Body of pancreas (tissue), 4 donors: ENCODE measurements at regions not wholly inside any gene's neighbourhood (a gene's known extent, or its start where the extent isn't known, plus 50 kb on each side); places are given as distances from the start of the nearest gene placed in this dataset.

Source experiments
- ATAC-seq: fragments of 150-250 bp; one replicate; pipeline ENCODE4 v1.9.1; 2016
- DNase-seq, 4 donors: peaks; one replicate each; pipeline ENCODE4 v3.0.0-alpha.2; 2019
- H3K27ac ChIP-seq, 4 donors: fragments of 200-600 bp; sonication (generic); 1 replicate in 3 of 4; 2 replicates in 1 of 4; pipeline versions ENCODE4 v1.5.1 to v1.6.1; 2016 to 2019; ENCODE audit warnings: mild to moderate bottlenecking in 1 of 4, mixed read lengths in 1 of 4, moderate library complexity in 1 of 4
- H3K27me3 ChIP-seq, 2 donors: fragments of 200-600 bp; sonication (generic); one replicate each; pipeline ENCODE4 v1.6.0; 2016; ENCODE audit warnings: mild to moderate bottlenecking in 1 of 2
- H3K36me3 ChIP-seq, 2 donors: fragments of 200-600 bp; sonication (generic); replicated peaks in 1 of 2; 2 replicates each; pipeline ENCODE4 v1.5.1; 2016; ENCODE audit warnings: low read depth in 2 of 2; ENCODE audit not compliant: insufficient read depth in 1 of 2
- H3K4me1 ChIP-seq: fragments of 200-600 bp; sonication (generic); one replicate; pipeline ENCODE4 v1.6.0; 2016
- H3K4me3 ChIP-seq, 2 donors: fragments of 200-600 bp; sonication (generic); 1 replicate in 1 of 2; 2 replicates in 1 of 2; pipeline ENCODE4 v1.5.1; 2016 to 2019
- H3K9me3 ChIP-seq, 3 donors: fragments of 200-600 bp; sonication (generic); 1 replicate in 2 of 3; 2 replicates in 1 of 3; pipeline ENCODE4 v1.5.1; 2016
- POLR2A ChIP-seq, 3 donors: fragments of 450-650 bp; IDR thresholded peaks; one replicate each; pipeline ENCODE4 v1.6.1; 2016; ENCODE audit warnings: antibody characterized with exemption in 3 of 3, mild to moderate bottlenecking in 2 of 3
- WGBS, 2 donors: methylation state at CpG; one replicate each; pipeline ENCODE4 v1.1.5; 2017; 5-methylcytosine and 5-hydroxymethylcytosine counted together
- intact Hi-C: fragments of 100-400 bp; cut with DNase I; formaldehyde crosslinking; loops from one replicate; pipeline ENCODE4 v1.15.1; 2023
- TF ChIP-seq, protein P1 (sequence below), 7 experiments: fragments of 450-650 bp in 4 of 7; fragments of 200-600 bp in 3 of 7; sonication (generic) in 3 of 7; IDR thresholded peaks; one replicate each; pipeline ENCODE4 v1.5.1; 2016 to 2019; ENCODE audit warnings: antibody characterized with exemption in 7 of 7

DNA sequence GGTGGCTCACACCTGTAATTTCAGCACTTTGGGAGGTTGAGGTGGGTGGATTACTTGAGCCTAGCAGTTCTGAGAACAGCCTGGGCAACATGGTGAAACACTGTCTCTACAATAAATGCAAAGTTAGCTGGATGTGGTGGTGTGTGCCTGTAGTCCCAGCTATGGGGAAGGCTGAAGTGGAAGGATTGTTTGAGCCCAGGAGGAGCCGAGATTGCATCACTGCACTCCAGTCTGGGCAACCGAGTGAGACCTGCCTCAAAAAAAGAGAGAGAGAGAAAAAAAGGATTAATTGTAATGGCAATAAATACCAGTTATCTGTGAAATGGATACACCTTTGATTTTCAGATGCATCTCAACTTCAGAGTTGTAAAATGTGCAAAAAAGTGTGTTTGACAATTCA lies 58.8 kb downstream of the SPRY1 start:
- WGBS, 2 donors, result 44 to 74% methylated on average over 2 of the region's 2 CpGs
- H3K4me1 ChIP-seq, result no peaks in the 10 kb centered on the region
- no peak overlapping the region for H3K27ac ChIP-seq
- no peaks in the 10 kb centered on the region for H3K27me3 ChIP-seq
- ATAC-seq, result no peak
- no peak for TF ChIP-seq POLR2A (IDR thresholded peaks at IDR 0.05)
- TF ChIP-seq, protein P1, sequence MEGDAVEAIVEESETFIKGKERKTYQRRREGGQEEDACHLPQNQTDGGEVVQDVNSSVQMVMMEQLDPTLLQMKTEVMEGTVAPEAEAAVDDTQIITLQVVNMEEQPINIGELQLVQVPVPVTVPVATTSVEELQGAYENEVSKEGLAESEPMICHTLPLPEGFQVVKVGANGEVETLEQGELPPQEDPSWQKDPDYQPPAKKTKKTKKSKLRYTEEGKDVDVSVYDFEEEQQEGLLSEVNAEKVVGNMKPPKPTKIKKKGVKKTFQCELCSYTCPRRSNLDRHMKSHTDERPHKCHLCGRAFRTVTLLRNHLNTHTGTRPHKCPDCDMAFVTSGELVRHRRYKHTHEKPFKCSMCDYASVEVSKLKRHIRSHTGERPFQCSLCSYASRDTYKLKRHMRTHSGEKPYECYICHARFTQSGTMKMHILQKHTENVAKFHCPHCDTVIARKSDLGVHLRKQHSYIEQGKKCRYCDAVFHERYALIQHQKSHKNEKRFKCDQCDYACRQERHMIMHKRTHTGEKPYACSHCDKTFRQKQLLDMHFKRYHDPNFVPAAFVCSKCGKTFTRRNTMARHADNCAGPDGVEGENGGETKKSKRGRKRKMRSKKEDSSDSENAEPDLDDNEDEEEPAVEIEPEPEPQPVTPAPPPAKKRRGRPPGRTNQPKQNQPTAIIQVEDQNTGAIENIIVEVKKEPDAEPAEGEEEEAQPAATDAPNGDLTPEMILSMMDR (IDR thresholded peaks at IDR 0.05), result no peak
- no peaks in the 10 kb centered on the region for H3K9me3 ChIP-seq
- intact Hi-C loops, result no loop called here
- no peaks in the 10 kb centered on the region for H3K36me3 ChIP-seq
- H3K4me3 ChIP-seq, result no peak overlapping the region
- DNase-seq, result no peak

DNA sequence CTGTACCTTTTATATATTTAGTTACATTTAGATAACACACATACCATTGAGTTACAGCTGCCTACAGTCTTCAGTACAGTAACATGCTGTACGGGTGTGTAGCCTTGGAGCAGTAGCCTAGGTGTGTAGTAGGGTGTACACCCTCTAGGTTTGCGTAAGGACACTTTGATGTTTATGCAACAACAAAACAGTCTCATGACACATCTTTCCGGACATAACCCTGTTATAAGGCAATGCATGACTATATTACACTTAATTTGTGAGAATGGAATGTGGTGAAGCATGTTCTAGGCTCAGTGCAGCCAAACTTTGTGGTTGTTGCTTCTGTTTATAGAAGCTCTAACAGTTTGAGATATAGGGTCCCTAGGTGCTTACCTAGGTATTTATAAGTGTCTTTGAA lies 65.4 kb downstream of the SPRY1 start:
- H3K36me3 ChIP-seq, result no peaks in the 10 kb centered on the region
- WGBS, 2 donors, result 81 to 87% methylated on average over 3 of the region's 3 CpGs
- no peak overlapping the region for H3K27ac ChIP-seq
- no peaks in the 10 kb centered on the region for H3K27me3 ChIP-seq
- DNase-seq, result no peak
- H3K9me3 ChIP-seq, result no peaks in the 10 kb centered on the region
- H3K4me1 ChIP-seq, result no peaks in the 10 kb centered on the region
- H3K4me3 ChIP-seq, result no peak overlapping the region
- intact Hi-C loops, result no loop called here
- TF ChIP-seq POLR2A (IDR thresholded peaks at IDR 0.05), result no peak
- TF ChIP-seq, protein P1 (IDR thresholded peaks at IDR 0.05), result no peak
- no peak for ATAC-seq

DNA sequence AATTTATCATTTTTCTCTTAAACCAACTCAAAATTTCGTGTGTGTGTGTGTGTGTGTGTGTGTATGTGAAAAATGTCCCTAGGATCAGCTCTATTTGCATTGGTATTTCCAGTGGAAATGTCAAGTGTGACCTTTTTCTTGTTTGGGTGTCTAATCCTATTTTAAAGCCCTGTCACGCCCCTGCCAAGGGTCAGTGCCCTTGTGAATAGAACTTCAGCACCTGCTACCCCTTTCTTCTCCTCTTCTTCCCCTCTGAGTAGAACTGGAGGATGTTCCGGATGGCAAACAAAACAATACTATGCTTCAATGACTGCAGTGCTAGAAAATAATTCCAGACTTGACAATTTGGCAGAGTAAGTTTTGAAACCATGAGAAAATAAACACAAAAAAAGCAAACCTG lies 67.3 kb downstream of the SPRY1 start:
- no peak for DNase-seq
- no peaks in the 10 kb centered on the region for H3K36me3 ChIP-seq
- no peak for ATAC-seq
- H3K27ac ChIP-seq, result no peak overlapping the region
- no peaks in the 10 kb centered on the region for H3K27me3 ChIP-seq
- no peak overlapping the region for H3K4me3 ChIP-seq
- WGBS, 2 donors, result 67 to 78% methylated on average over 3 of the region's 3 CpGs
- intact Hi-C loops, result no loop called here
- H3K4me1 ChIP-seq, result no peaks in the 10 kb centered on the region
- no peaks in the 10 kb centered on the region for H3K9me3 ChIP-seq
- TF ChIP-seq, protein P1 (IDR thresholded peaks at IDR 0.05), result no peak

DNA sequence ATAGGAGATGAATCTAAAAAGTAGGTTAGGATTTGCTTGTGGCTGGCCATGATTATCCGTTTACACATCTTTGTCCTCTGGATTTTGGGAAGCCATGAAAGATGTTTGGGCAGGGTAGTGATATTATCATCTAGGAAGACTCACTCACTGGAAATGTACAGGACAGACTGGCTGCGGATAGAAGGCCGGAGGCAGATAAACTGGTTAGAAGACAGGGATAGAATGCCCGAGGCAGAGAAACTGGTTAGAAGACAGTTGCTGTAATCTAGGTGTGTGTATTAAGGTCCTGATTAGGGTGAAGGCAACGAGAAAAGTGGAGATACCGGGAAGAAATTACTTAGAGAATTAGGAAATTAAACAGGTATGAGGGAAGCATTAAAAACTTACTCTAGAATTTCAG lies 68.8 kb downstream of the SPRY1 start:
- no peak overlapping the region for H3K4me3 ChIP-seq
- no peak for DNase-seq
- no peaks in the 10 kb centered on the region for H3K9me3 ChIP-seq
- intact Hi-C loops, result no loop called here
- H3K4me1 ChIP-seq, result no peaks in the 10 kb centered on the region
- WGBS, 2 donors, result 69 to 85% methylated on average over 5 to 6 of the region's 6 CpGs
- no peaks in the 10 kb centered on the region for H3K27me3 ChIP-seq
- H3K27ac ChIP-seq, result no peak overlapping the region
- ATAC-seq, result no peak
- TF ChIP-seq, protein P1 (IDR thresholded peaks at IDR 0.05), result no peak
- no peak for TF ChIP-seq POLR2A (IDR thresholded peaks at IDR 0.05)
- H3K36me3 ChIP-seq, result no peaks in the 10 kb centered on the region

DNA sequence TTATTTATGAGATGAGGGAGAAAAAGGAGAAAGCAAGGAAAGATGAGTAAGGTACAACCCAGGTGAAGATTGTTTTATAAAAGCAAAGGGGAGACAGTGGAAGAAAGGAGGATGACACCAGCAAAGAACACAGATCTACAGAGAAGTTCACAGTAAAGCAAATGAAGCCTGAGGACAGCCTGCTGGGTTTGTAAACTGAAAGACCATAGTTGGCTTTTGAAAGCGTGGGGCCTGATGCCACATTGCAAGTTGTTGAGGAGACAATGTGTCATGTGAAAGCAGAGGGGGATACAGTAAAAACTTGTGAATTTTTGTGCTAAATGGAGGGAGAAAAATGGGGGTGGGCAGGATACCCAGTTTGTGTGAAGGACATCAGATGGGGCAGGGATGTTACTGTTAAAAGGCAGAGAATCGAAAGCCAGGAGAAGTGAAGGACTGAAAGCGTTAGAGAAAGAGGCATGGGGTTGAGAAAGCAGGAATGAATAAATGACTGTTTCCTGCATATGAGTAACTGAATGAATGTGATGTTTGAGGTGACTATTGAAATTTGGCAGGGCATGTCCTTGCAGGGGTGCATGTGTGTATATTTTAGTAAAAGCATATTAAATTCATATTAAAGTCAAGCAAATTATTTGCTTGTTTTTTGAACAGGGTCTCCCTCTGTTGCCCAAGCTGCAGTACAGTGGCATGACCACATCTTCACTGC lies 69.6 kb downstream of the SPRY1 start:
- intact Hi-C loops, result no loop called here
- H3K4me1 ChIP-seq, result no peaks in the 10 kb centered on the region
- ATAC-seq (no peak), DNase-seq (no peak)
- H3K27me3 ChIP-seq, result no peaks in the 10 kb centered on the region
- H3K4me3 ChIP-seq, result no peak overlapping the region
- 65 to 78% methylated on average over 3 of the region's 3 CpGs for WGBS, 2 donors
- no peaks in the 10 kb centered on the region for H3K9me3 ChIP-seq
- H3K27ac ChIP-seq, result no peak overlapping the region
- TF ChIP-seq, protein P1 (IDR thresholded peaks at IDR 0.05), result no peak
- no peak for TF ChIP-seq POLR2A (IDR thresholded peaks at IDR 0.05)
- H3K36me3 ChIP-seq, result no peaks in the 10 kb centered on the region
